CD4-positive, alpha-beta T cell (primary cell): ENCODE measurements at regions not wholly inside any gene's neighbourhood (a gene's known extent, or its start where the extent isn't known, plus 50 kb on each side); places are given as distances from the start of the nearest gene placed in this dataset.

Experiments used
- ATAC-seq: fragments of 200-7000 bp; cut with Tn5 transposase; one replicate; pipeline ENCODE4 v1.10.0; 2022; ENCODE audit warnings: mild to moderate bottlenecking; ENCODE audit not compliant: poor library complexity
- CTCF ChIA-PET: fragments of 350-600 bp; sonication (Branson Sonifier 250); formaldehyde crosslinking; loops from one replicate; lab custom pipeline; 2021; ENCODE audit warnings: antibody characterized with exemption, inconsistent platforms; lab: Charles Lee
- POLR2A ChIA-PET: fragments of 350-600 bp; sonication (Branson Sonifier 250); formaldehyde crosslinking; loops from one replicate; lab custom pipeline; 2021; ENCODE audit warnings: antibody characterized with exemption, inconsistent platforms; lab: Charles Lee
- DNase-seq, 14 experiments: peaks; one replicate each; pipeline ENCODE4 v3.0.0-alpha.2; 2013 to 2020; ENCODE audit warnings: mixed read lengths in 2 of 14
- H3K27ac ChIP-seq, 2 donors: one replicate each; pipeline versions ENCODE4 v1.5.1 to v1.7.0; 2013; ENCODE audit warnings: low read length in 2 of 2, low read depth in 1 of 2, mild to moderate bottlenecking in 1 of 2
- H3K27me3 ChIP-seq, 2 experiments: 1 replicate in 1 of 2; 2 replicates in 1 of 2; pipeline versions ENCODE4 v1.6.1 to v1.7.0; 2013; ENCODE audit warnings: low read length in 2 of 2, control low read depth in 1 of 2, mild to moderate bottlenecking in 1 of 2, moderate library complexity in 1 of 2; ENCODE audit not compliant: insufficient read depth in 2 of 2, control insufficient read depth in 1 of 2
- H3K36me3 ChIP-seq: one replicate; pipeline ENCODE4 v1.6.1; 2013; ENCODE audit warnings: low read length, control low read depth; ENCODE audit not compliant: insufficient read depth
- H3K4me1 ChIP-seq: one replicate; pipeline ENCODE4 v1.6.1; 2013; ENCODE audit warnings: low read length, control low read depth; ENCODE audit not compliant: insufficient read depth
- H3K4me3 ChIP-seq: one replicate; pipeline ENCODE4 v1.5.1; 2013; ENCODE audit warnings: mild to moderate bottlenecking, low read length, moderate library complexity
- H3K9me3 ChIP-seq, 2 experiments: 1 replicate in 1 of 2; 2 replicates in 1 of 2; pipeline versions ENCODE4 v1.6.1 to v1.7.0; 2013; ENCODE audit warnings: low read length in 2 of 2, mild to moderate bottlenecking in 2 of 2, control low read depth in 1 of 2, moderate library complexity in 1 of 2; ENCODE audit not compliant: control insufficient read depth in 1 of 2, insufficient read depth in 1 of 2
- H3K27ac Mint-ChIP-seq: one replicate; pipeline ENCODE4 v1.8.0; 2020; ENCODE audit warnings: mixed read lengths
- H3K27me3 Mint-ChIP-seq: one replicate; pipeline ENCODE4 v1.8.0; 2021; ENCODE audit warnings: mixed read lengths
- H3K36me3 Mint-ChIP-seq: one replicate; pipeline ENCODE4 v1.8.0; 2021; ENCODE audit warnings: low read depth, mixed read lengths
- H3K4me1 Mint-ChIP-seq: one replicate; pipeline ENCODE4 v1.8.0; 2021; ENCODE audit warnings: low read depth, mixed read lengths
- H3K4me3 Mint-ChIP-seq: one replicate; pipeline ENCODE4 v1.8.0; 2020; ENCODE audit warnings: mild to moderate bottlenecking, mixed read lengths
- H3K9me3 Mint-ChIP-seq: one replicate; pipeline ENCODE4 v1.8.0; 2020; ENCODE audit warnings: mixed read lengths
- intact Hi-C, 2 experiments: fragments of 100-400 bp; cut with DNase I in 1 of 2; cut with micrococcal nuclease in 1 of 2; formaldehyde crosslinking; loops; one replicate each; pipeline versions ENCODE4 v1.15.1 to v1.9.0; 2023 to 2025; cut with DNase I, micrococcal nuclease
- TF ChIP-seq, protein P1 (sequence below): fragments of 200-600 bp; IDR thresholded peaks from one replicate; pipeline ENCODE4 v1.8.0; 2022; ENCODE audit warnings: antibody characterized with exemption, mild to moderate bottlenecking

DNA sequence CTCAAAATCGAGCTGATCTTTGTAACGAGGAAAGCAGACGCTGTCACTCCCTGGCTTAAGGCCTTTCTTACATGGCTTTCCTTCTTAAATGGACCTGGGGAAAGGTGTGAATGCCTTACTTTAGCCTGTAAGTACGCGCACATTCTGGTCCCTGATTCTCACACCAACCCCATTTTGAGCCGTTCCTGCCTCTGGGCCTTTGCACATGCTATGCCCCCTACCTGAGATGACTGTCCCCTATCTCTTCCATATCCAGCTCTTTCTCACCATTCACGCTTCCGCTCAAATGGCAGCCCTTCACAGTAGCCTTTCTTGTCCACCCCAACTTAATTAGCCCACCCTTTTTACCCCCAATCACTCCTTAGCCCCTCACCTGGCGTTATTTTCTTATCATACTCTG lies 496.7 kb downstream of the SHQ1 start:
- Mint-ChIP-seq H3K4me1 (peaks cover 31% of the 10 kb centered on the region), H3K27ac (no peak overlapping the region), H3K4me3 (no peak overlapping the region), H3K9me3 (no peaks in the 10 kb centered on the region), H3K36me3 (no peaks in the 10 kb centered on the region), H3K27me3 (no peaks in the 10 kb centered on the region)
- TF ChIP-seq, protein P1, sequence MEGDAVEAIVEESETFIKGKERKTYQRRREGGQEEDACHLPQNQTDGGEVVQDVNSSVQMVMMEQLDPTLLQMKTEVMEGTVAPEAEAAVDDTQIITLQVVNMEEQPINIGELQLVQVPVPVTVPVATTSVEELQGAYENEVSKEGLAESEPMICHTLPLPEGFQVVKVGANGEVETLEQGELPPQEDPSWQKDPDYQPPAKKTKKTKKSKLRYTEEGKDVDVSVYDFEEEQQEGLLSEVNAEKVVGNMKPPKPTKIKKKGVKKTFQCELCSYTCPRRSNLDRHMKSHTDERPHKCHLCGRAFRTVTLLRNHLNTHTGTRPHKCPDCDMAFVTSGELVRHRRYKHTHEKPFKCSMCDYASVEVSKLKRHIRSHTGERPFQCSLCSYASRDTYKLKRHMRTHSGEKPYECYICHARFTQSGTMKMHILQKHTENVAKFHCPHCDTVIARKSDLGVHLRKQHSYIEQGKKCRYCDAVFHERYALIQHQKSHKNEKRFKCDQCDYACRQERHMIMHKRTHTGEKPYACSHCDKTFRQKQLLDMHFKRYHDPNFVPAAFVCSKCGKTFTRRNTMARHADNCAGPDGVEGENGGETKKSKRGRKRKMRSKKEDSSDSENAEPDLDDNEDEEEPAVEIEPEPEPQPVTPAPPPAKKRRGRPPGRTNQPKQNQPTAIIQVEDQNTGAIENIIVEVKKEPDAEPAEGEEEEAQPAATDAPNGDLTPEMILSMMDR, result no peak
- H3K27me3 ChIP-seq, result no peaks in the 10 kb centered on the region
- H3K4me1 ChIP-seq, result peaks cover 16% of the 10 kb centered on the region
- no peak overlapping the region for H3K4me3 ChIP-seq
- no peaks in the 10 kb centered on the region for H3K9me3 ChIP-seq
- no peak for DNase-seq
- ChIA-PET CTCF (no interaction called here), POLR2A (interaction anchor here (0.6 kb wide), 1 partner anchor 33 kb away, joined by 4 read pairs; no protein-coding TSS in a partner anchor)
- no peaks in the 10 kb centered on the region for H3K36me3 ChIP-seq
- no peak overlapping the region for H3K27ac ChIP-seq
- intact Hi-C loops, result loop anchor here in 1 of 2 experiments (5.0 kb wide), 1 partner anchor 86 kb away; no protein-coding TSS in a partner anchor
- ATAC-seq, result no peak

DNA sequence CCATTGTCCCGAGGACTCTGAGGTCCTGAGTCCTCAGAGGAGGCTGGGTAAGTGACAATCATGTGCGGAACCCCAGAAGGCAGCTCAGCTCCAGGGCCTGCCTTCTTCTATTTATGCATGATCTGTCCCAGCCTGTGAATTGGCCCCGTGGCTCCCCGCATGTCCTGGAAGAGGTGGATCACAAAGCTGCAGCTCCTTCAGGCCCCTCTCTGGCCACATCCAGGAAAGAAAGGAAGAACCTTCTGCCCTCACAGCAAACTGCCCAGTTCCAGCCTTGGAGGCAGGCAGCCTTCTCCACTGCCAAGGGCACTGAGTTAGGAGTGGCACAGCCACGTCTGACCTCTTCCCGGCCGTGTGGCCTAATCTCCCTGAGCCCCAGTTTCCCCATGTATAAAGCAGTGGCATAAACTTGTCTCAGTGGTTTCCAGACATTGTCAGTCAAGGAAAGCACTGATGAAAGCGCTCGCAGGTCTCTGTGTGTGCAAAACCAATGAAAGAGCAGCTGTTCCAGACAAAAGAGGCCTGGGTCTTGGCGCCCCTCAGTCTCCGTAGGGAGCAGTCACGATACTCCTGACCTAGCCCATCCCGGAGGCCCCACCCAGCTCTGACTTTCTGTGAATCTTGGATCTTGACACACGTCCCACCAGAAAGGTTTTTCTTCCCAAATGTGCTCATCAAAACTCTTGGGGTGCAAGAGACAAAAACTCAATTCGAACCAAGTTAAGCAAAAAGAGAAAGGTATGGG lies 497.3 kb downstream of the SHQ1 start:
- H3K36me3 Mint-ChIP-seq, result no peaks in the 10 kb centered on the region
- DNase-seq (no peak), ATAC-seq (no peak)
- intact Hi-C loops, result loop anchor here in 1 of 2 experiments (5.0 kb wide), 1 partner anchor 86 kb away; no protein-coding TSS in a partner anchor
- Histone ChIP-seq H3K27ac (no peak overlapping the region), H3K27me3 (no peaks in the 10 kb centered on the region), H3K9me3 (no peaks in the 10 kb centered on the region), H3K4me1 (peaks cover 22% of the 10 kb centered on the region), H3K4me3 (no peak overlapping the region), H3K36me3 (no peaks in the 10 kb centered on the region)
- H3K4me1 Mint-ChIP-seq, result peaks cover 37% of the 10 kb centered on the region
- CTCF ChIA-PET, result no interaction called here
- POLR2A ChIA-PET, result interaction anchor here (0.6 kb wide), 1 partner anchor 33 kb away, joined by 4 read pairs; no protein-coding TSS in a partner anchor
- no peaks in the 10 kb centered on the region for H3K27me3 Mint-ChIP-seq
- no peaks in the 10 kb centered on the region for H3K9me3 Mint-ChIP-seq
- H3K27ac Mint-ChIP-seq, result no peak overlapping the region
- no peak overlapping the region for H3K4me3 Mint-ChIP-seq
- TF ChIP-seq, protein P1, result no peak

DNA sequence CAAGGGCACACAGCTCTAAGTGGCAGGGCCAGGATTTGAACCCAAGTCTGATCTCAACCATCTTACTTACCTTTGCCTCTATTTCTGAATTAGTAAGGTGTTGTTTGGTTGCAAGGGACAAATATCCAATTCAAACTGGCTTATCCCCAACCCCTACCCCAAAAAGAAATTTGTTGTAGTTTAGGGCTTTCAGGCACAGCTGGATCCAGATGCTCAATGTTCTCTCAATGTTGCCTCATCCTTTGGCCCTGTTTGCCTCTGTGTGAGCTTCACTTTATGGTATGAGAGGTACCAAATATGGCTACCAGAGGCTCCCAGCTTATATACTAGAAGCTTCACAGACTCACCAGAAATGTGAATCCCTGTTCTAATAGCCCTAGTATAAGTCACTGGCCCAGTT lies 499.9 kb downstream of the SHQ1 start:
- Mint-ChIP-seq H3K36me3 (no peaks in the 10 kb centered on the region), H3K27ac (peak overlapping the region; percentile 45), H3K27me3 (no peaks in the 10 kb centered on the region), H3K9me3 (no peaks in the 10 kb centered on the region), H3K4me3 (no peak overlapping the region), H3K4me1 (peaks cover 63% of the 10 kb centered on the region)
- intact Hi-C loops, result loop anchor here in 1 of 2 experiments (5.0 kb wide), 1 partner anchor 96 kb away; no protein-coding TSS in a partner anchor
- Histone ChIP-seq H3K9me3 (no peaks in the 10 kb centered on the region), H3K4me3 (no peak overlapping the region), H3K36me3 (no peaks in the 10 kb centered on the region), H3K27ac (no peak overlapping the region), H3K27me3 (no peaks in the 10 kb centered on the region), H3K4me1 (peaks cover 40% of the 10 kb centered on the region)
- DNase-seq (no peak), ATAC-seq (no peak)
- TF ChIP-seq, protein P1, result no peak
- ChIA-PET CTCF (no interaction called here), POLR2A (interaction anchor here (0.7 to 1.0 kb wide), 2 partner anchors 27 to 90 kb away, joined by 3 to 5 read pairs; no protein-coding TSS in a partner anchor)
